ENCODE measurements at regions not wholly inside any gene's neighbourhood (a gene's known extent, or its start where the extent isn't known, plus 50 kb on each side); places are given as distances from the start of the nearest gene placed in this dataset.

DNA sequence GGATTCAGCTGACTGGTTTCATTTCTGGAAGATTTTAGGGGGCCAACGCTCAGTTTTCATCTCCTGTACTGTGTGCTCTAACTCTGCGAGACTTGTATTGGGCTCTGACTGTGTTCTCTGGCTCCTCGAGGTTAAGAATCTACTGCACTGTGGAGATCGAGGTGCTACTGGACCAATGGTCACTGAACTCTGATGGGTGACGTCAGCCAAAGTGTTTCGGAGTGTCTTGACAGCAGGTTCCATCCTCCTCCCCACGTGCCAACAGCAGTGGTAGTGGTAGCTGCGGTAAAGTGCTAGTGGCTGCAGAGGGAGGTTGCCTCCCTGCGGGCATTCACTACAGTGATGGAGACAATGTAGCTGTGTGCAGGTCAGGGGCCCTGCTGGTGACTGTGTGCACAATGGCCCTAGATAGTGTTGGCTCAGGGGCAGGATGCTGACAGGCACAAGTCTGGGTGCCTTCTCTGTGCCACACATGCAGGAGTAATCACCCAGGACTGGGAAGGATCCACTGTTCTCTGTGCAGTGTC lies 705.7 kb upstream of the DDX18 start:
- Histone ChIP-seq H2BK12ac (ENCODE audit: low read length) (no peak overlapping the region), H4K91ac (ENCODE audit: low read depth, low read length, poor library complexity) (peak overlapping the region; percentile 18)
- no CpG with 5 or more reads among the region's 9 CpGs for WGBS, 2 donors (ENCODE audit: extremely low coverage in 2 of 2, insufficient read length in 2 of 2, insufficient replicate concordance in 1 of 2)

DNA sequence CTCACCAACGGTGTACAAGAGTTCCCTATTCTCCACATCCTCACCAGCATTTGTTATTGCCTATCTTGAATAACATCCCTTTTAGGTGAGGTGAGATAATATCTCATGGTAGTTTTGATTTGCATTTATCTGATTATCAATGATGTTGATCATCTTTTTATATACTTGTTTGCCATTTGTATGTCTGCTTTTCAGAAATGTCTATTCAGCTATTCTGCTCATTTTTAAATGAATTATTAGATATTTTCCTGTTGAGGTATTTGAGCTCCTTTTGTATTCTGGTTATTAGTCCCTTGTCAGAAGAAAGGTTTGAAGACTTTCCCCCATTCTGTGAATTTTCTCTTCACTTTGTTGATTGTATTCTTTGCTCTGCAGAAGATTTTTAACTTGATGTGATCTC lies 695.5 kb upstream of the DDX18 start:
- no CpG with 5 or more reads among the region's 1 CpG for WGBS, 2 donors (ENCODE audit: extremely low coverage in 2 of 2, insufficient read length in 2 of 2, insufficient replicate concordance in 1 of 2)
- no peaks in the 10 kb centered on the region for H3K9me3 ChIP-seq (replicated peaks in 1 of 2; ENCODE audit: control insufficient read depth in 2 of 2, insufficient read depth in 1 of 2, low read depth in 1 of 2, low read length in 2 of 2)
- no peak overlapping the region for H2BK120ac ChIP-seq (ENCODE audit: low read depth, low read length)
- no peak overlapping the region for H2BK15ac ChIP-seq (ENCODE audit: low read length)
- no peak overlapping the region for H3K14ac ChIP-seq (ENCODE audit: low read length)
- H3K4me3 ChIP-seq (ENCODE audit: low read length in 2 of 2): no peak overlapping the region
- H3K9ac ChIP-seq (ENCODE audit: low read depth, low read length, poor library complexity): no peak overlapping the region
- no peak overlapping the region for H3K23ac ChIP-seq (ENCODE audit: low read depth, low read length, poor library complexity)
- no peak overlapping the region for H3K27ac ChIP-seq (replicated peaks; ENCODE audit: low read length)
- H2BK12ac ChIP-seq (ENCODE audit: low read length): no peak overlapping the region
- no peaks in the 10 kb centered on the region for H3K36me3 ChIP-seq (replicated peaks in 1 of 2; ENCODE audit: control insufficient read depth in 2 of 2, insufficient read depth in 2 of 2, low read length in 2 of 2)
- H3K4me1 ChIP-seq (ENCODE audit: control insufficient read depth in 2 of 2, insufficient read depth in 1 of 2, low read depth in 1 of 2, low read length in 2 of 2): no peaks in the 10 kb centered on the region
- H4K91ac ChIP-seq (ENCODE audit: low read depth, low read length, poor library complexity): no peak overlapping the region
- no peak overlapping the region for H2AFZ ChIP-seq (ENCODE audit: low read length)
- no peak overlapping the region for H2AK5ac ChIP-seq (ENCODE audit: low read depth, low read length)
- no peak overlapping the region for H3K18ac ChIP-seq (ENCODE audit: low read length)
- no peak overlapping the region for H3K4ac ChIP-seq (ENCODE audit: low read length)
- H3K27me3 ChIP-seq (ENCODE audit: control insufficient read depth in 3 of 3, insufficient read depth in 3 of 3, low read depth in 1 of 3, low read length in 3 of 3): no peaks in the 10 kb centered on the region
- H2BK5ac ChIP-seq (ENCODE audit: low read length): no peak overlapping the region
- DNase-seq (ENCODE audit: low spot score): no peak
- H4K8ac ChIP-seq (ENCODE audit: low read depth, low read length): no peak overlapping the region
- no peak overlapping the region for H3K4me2 ChIP-seq (ENCODE audit: insufficient read depth, low read length, poor library complexity, severe bottlenecking)
- no peaks in the 10 kb centered on the region for H3K79me1 ChIP-seq (ENCODE audit: low read depth, low read length)

More for the DNA sequence above, 705.7 kb upstream of the DDX18 start:
- Histone ChIP-seq H3K4me1 (ENCODE audit: control insufficient read depth in 2 of 2, insufficient read depth in 1 of 2, low read depth in 1 of 2, low read length in 2 of 2) (no peaks in the 10 kb centered on the region), H4K8ac (ENCODE audit: low read depth, low read length) (no peak overlapping the region), H3K14ac (ENCODE audit: low read length) (no peak overlapping the region), H2AK5ac (ENCODE audit: low read depth, low read length) (no peak overlapping the region), H3K18ac (ENCODE audit: low read length) (no peak overlapping the region), H3K27me3 (ENCODE audit: control insufficient read depth in 3 of 3, insufficient read depth in 3 of 3, low read depth in 1 of 3, low read length in 3 of 3) (no peaks in the 10 kb centered on the region), H3K27ac (replicated peaks; ENCODE audit: low read length) (no peak overlapping the region), H3K4ac (ENCODE audit: low read length) (no peak overlapping the region), H3K4me2 (ENCODE audit: insufficient read depth, low read length, poor library complexity, severe bottlenecking) (no peak overlapping the region), H2BK5ac (ENCODE audit: low read length) (no peak overlapping the region), H3K79me1 (ENCODE audit: low read depth, low read length) (no peaks in the 10 kb centered on the region), H3K9ac (ENCODE audit: low read depth, low read length, poor library complexity) (no peak overlapping the region), H3K36me3 (replicated peaks in 1 of 2; ENCODE audit: control insufficient read depth in 2 of 2, insufficient read depth in 2 of 2, low read length in 2 of 2) (no peaks in the 10 kb centered on the region), H3K4me3 (ENCODE audit: low read length in 2 of 2) (no peak overlapping the region), H2BK120ac (ENCODE audit: low read depth, low read length) (no peak overlapping the region), H2AFZ (ENCODE audit: low read length) (no peak overlapping the region), H2BK15ac (ENCODE audit: low read length) (no peak overlapping the region), H3K23ac (ENCODE audit: low read depth, low read length, poor library complexity) (peak overlapping the region; percentile 3), H3K9me3 (replicated peaks in 1 of 2; ENCODE audit: control insufficient read depth in 2 of 2, insufficient read depth in 1 of 2, low read depth in 1 of 2, low read length in 2 of 2) (peaks cover 0 to 2% of the 10 kb centered on the region in 2 donors)
- DNase-seq (ENCODE audit: low spot score): no peak

DNA sequence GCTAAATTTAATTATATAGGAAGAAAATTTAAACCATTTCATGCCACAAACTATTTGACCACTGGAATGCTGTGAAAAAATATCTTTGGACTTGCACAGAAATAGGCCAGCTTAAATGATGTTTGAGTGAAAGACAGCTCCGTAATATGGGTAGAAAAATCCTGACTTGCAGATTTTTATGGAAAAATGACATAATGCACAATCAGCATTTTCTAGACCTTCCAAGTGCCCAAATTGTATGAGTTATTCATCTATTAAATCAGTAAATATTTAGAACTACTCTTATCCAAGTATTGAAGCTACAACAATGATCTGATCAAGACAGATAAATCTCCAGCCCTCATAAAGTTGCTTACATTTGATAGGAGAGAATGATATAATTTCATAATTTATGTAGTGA lies 691.1 kb upstream of the DDX18 start:
- no peak overlapping the region for H2AFZ ChIP-seq (ENCODE audit: low read length)

DNA sequence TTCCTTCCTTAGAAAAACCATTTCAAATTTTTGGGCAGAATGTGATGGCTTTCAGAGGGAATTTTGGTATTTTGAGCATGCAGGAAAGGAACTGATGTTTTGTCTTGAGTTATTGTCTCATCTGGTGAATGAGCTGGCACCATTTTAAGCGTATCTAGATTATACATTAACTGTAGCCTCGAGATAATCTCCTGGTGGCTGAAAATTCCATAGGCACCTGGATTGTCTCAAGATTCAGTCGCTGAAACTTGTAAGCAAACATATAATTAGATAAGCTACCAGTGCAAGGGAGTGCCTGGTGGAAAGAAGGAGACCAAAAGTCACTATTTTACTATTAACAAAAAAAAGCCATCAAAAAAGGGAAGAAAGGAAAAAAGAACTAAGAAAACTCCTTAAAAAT lies 687.8 kb upstream of the DDX18 start:
- H3K27ac ChIP-seq (replicated peaks; ENCODE audit: low read length): no peak overlapping the region
- no peak overlapping the region for H3K4me2 ChIP-seq (ENCODE audit: insufficient read depth, low read length, poor library complexity, severe bottlenecking)
- no peaks in the 10 kb centered on the region for H3K27me3 ChIP-seq (ENCODE audit: control insufficient read depth in 3 of 3, insufficient read depth in 3 of 3, low read depth in 1 of 3, low read length in 3 of 3)
- no peaks in the 10 kb centered on the region for H3K36me3 ChIP-seq (replicated peaks in 1 of 2; ENCODE audit: control insufficient read depth in 2 of 2, insufficient read depth in 2 of 2, low read length in 2 of 2)
- no peak overlapping the region for H3K4ac ChIP-seq (ENCODE audit: low read length)
- no peak overlapping the region for H2BK120ac ChIP-seq (ENCODE audit: low read depth, low read length)
- H2AK5ac ChIP-seq (ENCODE audit: low read depth, low read length): no peak overlapping the region
- H3K79me1 ChIP-seq (ENCODE audit: low read depth, low read length): no peaks in the 10 kb centered on the region
- H2BK15ac ChIP-seq (ENCODE audit: low read length): no peak overlapping the region
- H3K18ac ChIP-seq (ENCODE audit: low read length): no peak overlapping the region
- DNase-seq (ENCODE audit: low spot score): no peak
- H3K9me3 ChIP-seq (replicated peaks in 1 of 2; ENCODE audit: control insufficient read depth in 2 of 2, insufficient read depth in 1 of 2, low read depth in 1 of 2, low read length in 2 of 2): no peaks in the 10 kb centered on the region
- peaks cover 0 to 3% of the 10 kb centered on the region in 2 donors for H3K4me1 ChIP-seq (ENCODE audit: control insufficient read depth in 2 of 2, insufficient read depth in 1 of 2, low read depth in 1 of 2, low read length in 2 of 2)
- no peak overlapping the region for H3K9ac ChIP-seq (ENCODE audit: low read depth, low read length, poor library complexity)
- no peak overlapping the region for H4K8ac ChIP-seq (ENCODE audit: low read depth, low read length)
- H2AFZ ChIP-seq (ENCODE audit: low read length): no peak overlapping the region
- no peak overlapping the region for H2BK12ac ChIP-seq (ENCODE audit: low read length)
- no peak overlapping the region for H3K14ac ChIP-seq (ENCODE audit: low read length)
- no peak overlapping the region for H4K91ac ChIP-seq (ENCODE audit: low read depth, low read length, poor library complexity)
- no peak overlapping the region for H2BK5ac ChIP-seq (ENCODE audit: low read length)
- no peak overlapping the region for H3K4me3 ChIP-seq (ENCODE audit: low read length in 2 of 2)
- no peak overlapping the region for H3K23ac ChIP-seq (ENCODE audit: low read depth, low read length, poor library complexity)
- WGBS, 2 donors (ENCODE audit: extremely low coverage in 2 of 2, insufficient read length in 2 of 2, insufficient replicate concordance in 1 of 2): no CpG with 5 or more reads among the region's 3 CpGs

More for the DNA sequence above, 691.1 kb upstream of the DDX18 start:
- Histone ChIP-seq H3K4me3 (ENCODE audit: low read length in 2 of 2) (no peak overlapping the region), H3K9me3 (replicated peaks in 1 of 2; ENCODE audit: control insufficient read depth in 2 of 2, insufficient read depth in 1 of 2, low read depth in 1 of 2, low read length in 2 of 2) (no peaks in the 10 kb centered on the region), H4K91ac (ENCODE audit: low read depth, low read length, poor library complexity) (no peak overlapping the region), H3K4me2 (ENCODE audit: insufficient read depth, low read length, poor library complexity, severe bottlenecking) (no peak overlapping the region), H3K36me3 (replicated peaks in 1 of 2; ENCODE audit: control insufficient read depth in 2 of 2, insufficient read depth in 2 of 2, low read length in 2 of 2) (no peaks in the 10 kb centered on the region), H2BK15ac (ENCODE audit: low read length) (no peak overlapping the region), H4K8ac (ENCODE audit: low read depth, low read length) (no peak overlapping the region), H3K23ac (ENCODE audit: low read depth, low read length, poor library complexity) (no peak overlapping the region), H3K27me3 (ENCODE audit: control insufficient read depth in 3 of 3, insufficient read depth in 3 of 3, low read depth in 1 of 3, low read length in 3 of 3) (no peaks in the 10 kb centered on the region), H3K9ac (ENCODE audit: low read depth, low read length, poor library complexity) (no peak overlapping the region), H3K27ac (replicated peaks; ENCODE audit: low read length) (no peak overlapping the region), H2AK5ac (ENCODE audit: low read depth, low read length) (no peak overlapping the region), H3K14ac (ENCODE audit: low read length) (no peak overlapping the region), H3K4ac (ENCODE audit: low read length) (no peak overlapping the region), H2BK120ac (ENCODE audit: low read depth, low read length) (no peak overlapping the region), H2BK12ac (ENCODE audit: low read length) (no peak overlapping the region), H2BK5ac (ENCODE audit: low read length) (no peak overlapping the region), H3K79me1 (ENCODE audit: low read depth, low read length) (no peaks in the 10 kb centered on the region), H3K18ac (ENCODE audit: low read length) (no peak overlapping the region), H3K4me1 (ENCODE audit: control insufficient read depth in 2 of 2, insufficient read depth in 1 of 2, low read depth in 1 of 2, low read length in 2 of 2) (peaks cover 0 to 3% of the 10 kb centered on the region in 2 donors)
- no peak for DNase-seq (ENCODE audit: low spot score)
- no CpG with 5 or more reads among the region's 1 CpG for WGBS, 2 donors (ENCODE audit: extremely low coverage in 2 of 2, insufficient read length in 2 of 2, insufficient replicate concordance in 1 of 2)

Data from neuronal stem cell (in vitro differentiated cells).